PFSK-1 (cell line): ENCODE measurements at regions not wholly inside any gene's neighbourhood (a gene's known extent, or its start where the extent isn't known, plus 50 kb on each side); places are given as distances from the start of the nearest gene placed in this dataset.

Experiments
- POLR2AphosphoS5 ChIP-seq: IDR thresholded peaks from 2 replicates; pipeline ENCODE4 v1.6.1; 2012; ENCODE audit warnings: low read depth, mild to moderate bottlenecking, control low read depth, low read length, moderate library complexity
- TAF1 ChIP-seq: IDR thresholded peaks from 2 replicates; pipeline ENCODE4 v1.6.1; 2012; ENCODE audit warnings: low read length, control low read depth, borderline replicate concordance; ENCODE audit not compliant: insufficient read depth
- TF ChIP-seq, protein P1 (sequence below), 2 experiments: IDR thresholded peaks; 2 replicates each; pipeline versions ENCODE4 v1.6.1 to v1.8.0; 2011 to 2012; ENCODE audit warnings: low read depth in 2 of 2, low read length in 2 of 2, control low read depth in 1 of 2, inconsistent platforms in 1 of 2, mild to moderate bottlenecking in 1 of 2, moderate library complexity in 1 of 2; ENCODE audit not compliant: insufficient read depth in 1 of 2

DNA sequence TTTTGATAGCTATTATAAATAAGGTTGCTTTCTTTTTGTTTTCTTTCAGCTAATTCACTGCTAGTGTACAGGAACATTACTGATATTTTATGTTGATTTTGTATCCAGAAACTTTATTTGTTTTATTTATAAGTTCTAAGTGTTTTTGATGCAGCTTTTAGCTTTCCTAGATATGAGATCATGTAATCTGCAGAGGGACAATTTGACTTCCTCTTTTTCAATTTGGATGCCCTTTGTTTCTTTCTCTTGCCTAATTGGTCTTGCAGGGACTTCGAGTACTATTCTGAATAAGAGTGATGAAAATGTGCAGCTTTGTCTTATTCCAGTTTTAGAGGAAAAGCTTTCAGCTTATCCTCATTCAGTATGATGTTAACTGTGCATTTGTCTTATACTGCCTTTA is 643.4 kb upstream of the CDH2 start:
- TF ChIP-seq TAF1 (no peak), POLR2AphosphoS5 (no peak)
- TF ChIP-seq, protein P1, sequence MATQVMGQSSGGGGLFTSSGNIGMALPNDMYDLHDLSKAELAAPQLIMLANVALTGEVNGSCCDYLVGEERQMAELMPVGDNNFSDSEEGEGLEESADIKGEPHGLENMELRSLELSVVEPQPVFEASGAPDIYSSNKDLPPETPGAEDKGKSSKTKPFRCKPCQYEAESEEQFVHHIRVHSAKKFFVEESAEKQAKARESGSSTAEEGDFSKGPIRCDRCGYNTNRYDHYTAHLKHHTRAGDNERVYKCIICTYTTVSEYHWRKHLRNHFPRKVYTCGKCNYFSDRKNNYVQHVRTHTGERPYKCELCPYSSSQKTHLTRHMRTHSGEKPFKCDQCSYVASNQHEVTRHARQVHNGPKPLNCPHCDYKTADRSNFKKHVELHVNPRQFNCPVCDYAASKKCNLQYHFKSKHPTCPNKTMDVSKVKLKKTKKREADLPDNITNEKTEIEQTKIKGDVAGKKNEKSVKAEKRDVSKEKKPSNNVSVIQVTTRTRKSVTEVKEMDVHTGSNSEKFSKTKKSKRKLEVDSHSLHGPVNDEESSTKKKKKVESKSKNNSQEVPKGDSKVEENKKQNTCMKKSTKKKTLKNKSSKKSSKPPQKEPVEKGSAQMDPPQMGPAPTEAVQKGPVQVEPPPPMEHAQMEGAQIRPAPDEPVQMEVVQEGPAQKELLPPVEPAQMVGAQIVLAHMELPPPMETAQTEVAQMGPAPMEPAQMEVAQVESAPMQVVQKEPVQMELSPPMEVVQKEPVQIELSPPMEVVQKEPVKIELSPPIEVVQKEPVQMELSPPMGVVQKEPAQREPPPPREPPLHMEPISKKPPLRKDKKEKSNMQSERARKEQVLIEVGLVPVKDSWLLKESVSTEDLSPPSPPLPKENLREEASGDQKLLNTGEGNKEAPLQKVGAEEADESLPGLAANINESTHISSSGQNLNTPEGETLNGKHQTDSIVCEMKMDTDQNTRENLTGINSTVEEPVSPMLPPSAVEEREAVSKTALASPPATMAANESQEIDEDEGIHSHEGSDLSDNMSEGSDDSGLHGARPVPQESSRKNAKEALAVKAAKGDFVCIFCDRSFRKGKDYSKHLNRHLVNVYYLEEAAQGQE (IDR thresholded peaks at IDR 0.05; ENCODE audit: insufficient read depth in 1 of 2, low read depth in 2 of 2, low read length in 2 of 2): no peak
